Right lobe of liver (tissue), 4 donors: ENCODE measurements at regions not wholly inside any gene's neighbourhood (a gene's known extent, or its start where the extent isn't known, plus 50 kb on each side); places are given as distances from the start of the nearest gene placed in this dataset.

Experiments used
- CTCF ChIP-seq, 4 donors: fragments of 200-600 bp in 3 of 4; fragments of 450-650 bp in 1 of 4; IDR thresholded peaks; one replicate each; pipeline versions ENCODE4 v1.5.1 to v1.8.0; 2016 to 2022; ENCODE audit warnings: antibody characterized with exemption in 4 of 4, mild to moderate bottlenecking in 2 of 4
- POLR2A ChIP-seq: fragments of 450-650 bp; IDR thresholded peaks from one replicate; pipeline ENCODE4 v1.6.1; 2017; ENCODE audit warnings: antibody characterized with exemption, mild to moderate bottlenecking
- donor health status: DM: no; HTN: no; CAD: no.
- donor health status: DM: no; HTN: no; CAD: no.
- donor health status: DM: no; HTN: yes; CAD: no.

DNA sequence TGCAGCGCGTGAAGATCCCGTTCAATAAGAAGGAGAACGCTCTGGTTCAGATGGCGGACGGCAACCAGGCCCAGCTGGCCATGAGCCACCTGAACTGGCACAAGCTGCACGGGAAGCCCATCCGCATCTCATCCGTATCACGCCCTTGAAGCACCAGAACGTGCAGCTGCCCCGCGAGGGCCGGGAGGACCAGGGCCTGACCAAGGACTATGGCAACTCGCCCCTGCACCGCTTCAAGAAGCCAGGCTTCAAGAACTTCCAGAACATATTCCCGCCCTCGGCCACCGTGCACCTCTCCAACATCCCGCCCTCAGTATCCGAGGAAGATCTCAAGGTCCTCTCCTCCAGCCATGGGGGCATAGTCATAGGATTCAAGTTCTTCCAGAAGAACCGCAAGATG, 131.9 kb upstream of the FUT8 start:
- no peak for TF ChIP-seq CTCF (IDR thresholded peaks at IDR 0.05)
- TF ChIP-seq POLR2A = no peak
